ENCODE measurements at regions not wholly inside any gene's neighbourhood (a gene's known extent, or its start where the extent isn't known, plus 50 kb on each side); places are given as distances from the start of the nearest gene placed in this dataset.
"Not testable (repeated sequence)": the region's sequence is repeated elsewhere in the genome, so short reads cannot be mapped to it uniquely, and the experiment has no call there.

- no peak overlapping the region for H2AFZ ChIP-seq (ENCODE audit: low read length, unreplicated experiment)
- no peaks in the 10 kb centered on the region for H3K4me1 ChIP-seq (ENCODE audit: control insufficient read depth, insufficient read depth, low read length, unreplicated experiment)
- H3K36me3 ChIP-seq (ENCODE audit: insufficient read depth, low read length), result no peaks in the 10 kb centered on the region
- H3K27me3 ChIP-seq (ENCODE audit: insufficient read depth, low read length), result no peaks in the 10 kb centered on the region
- no peak overlapping the region for H3K27ac ChIP-seq (ENCODE audit: low read depth, low read length)
- no peaks in the 10 kb centered on the region for H3K79me2 ChIP-seq (ENCODE audit: control insufficient read depth, insufficient read depth, low read length, unreplicated experiment)
- H3K4me3 ChIP-seq (ENCODE audit: low read depth, low read length), result no peak overlapping the region
Observed at GRCh38 chr7:124179641-124180040, 146.8 kb upstream of the TMEM229A start.

- no peaks in the 10 kb centered on the region for H3K36me3 ChIP-seq (ENCODE audit: insufficient read depth, low read length)
- H3K27me3 ChIP-seq (ENCODE audit: insufficient read depth, low read length), result no peaks in the 10 kb centered on the region
- no peak overlapping the region for H3K27ac ChIP-seq (ENCODE audit: low read depth, low read length)
- H3K4me1 ChIP-seq (ENCODE audit: control insufficient read depth, insufficient read depth, low read length, unreplicated experiment), result no peaks in the 10 kb centered on the region
- no peak overlapping the region for H3K4me3 ChIP-seq (ENCODE audit: low read depth, low read length)
- no peak overlapping the region for H2AFZ ChIP-seq (ENCODE audit: low read length, unreplicated experiment)
- no peaks in the 10 kb centered on the region for H3K79me2 ChIP-seq (ENCODE audit: control insufficient read depth, insufficient read depth, low read length, unreplicated experiment)
Observed at GRCh38 chr7:124177891-124178290, 145.0 kb upstream of the TMEM229A start.

- not testable (repeated sequence) for H3K36me3 ChIP-seq (ENCODE audit: insufficient read depth, low read length); H3K4me1 ChIP-seq (ENCODE audit: control insufficient read depth, insufficient read depth, low read length, unreplicated experiment); H3K27ac ChIP-seq (ENCODE audit: low read depth, low read length); H3K79me2 ChIP-seq (ENCODE audit: control insufficient read depth, insufficient read depth, low read length, unreplicated experiment); H2AFZ ChIP-seq (ENCODE audit: low read length, unreplicated experiment); H3K4me3 ChIP-seq (ENCODE audit: low read depth, low read length); H3K27me3 ChIP-seq (ENCODE audit: insufficient read depth, low read length)
Observed at GRCh38 chr7:124171812-124172211, 138.9 kb upstream of the TMEM229A start.

GRCh38 chr7:124171068-124171467, 138.2 kb upstream of the TMEM229A start:
- Histone ChIP-seq H3K27me3 (ENCODE audit: insufficient read depth, low read length) (no peaks in the 10 kb centered on the region), H3K36me3 (ENCODE audit: insufficient read depth, low read length) (no peaks in the 10 kb centered on the region), H3K4me3 (ENCODE audit: low read depth, low read length) (no peak overlapping the region), H3K4me1 (ENCODE audit: control insufficient read depth, insufficient read depth, low read length, unreplicated experiment) (no peaks in the 10 kb centered on the region), H3K79me2 (ENCODE audit: control insufficient read depth, insufficient read depth, low read length, unreplicated experiment) (no peaks in the 10 kb centered on the region), H2AFZ (ENCODE audit: low read length, unreplicated experiment) (no peak overlapping the region), H3K27ac (ENCODE audit: low read depth, low read length) (no peak overlapping the region)

- no peak overlapping the region for H3K27ac ChIP-seq (ENCODE audit: low read depth, low read length)
- no peaks in the 10 kb centered on the region for H3K4me1 ChIP-seq (ENCODE audit: control insufficient read depth, insufficient read depth, low read length, unreplicated experiment)
- no peaks in the 10 kb centered on the region for H3K27me3 ChIP-seq (ENCODE audit: insufficient read depth, low read length)
Observed at GRCh38 chr7:124168616-124169015, 135.7 kb upstream of the TMEM229A start.

GRCh38 chr7:124162667-124163066, 129.8 kb upstream of the TMEM229A start:
- no peak overlapping the region for H3K27ac ChIP-seq (ENCODE audit: low read depth, low read length)
- H2AFZ ChIP-seq (ENCODE audit: low read length, unreplicated experiment), result no peak overlapping the region
- no peaks in the 10 kb centered on the region for H3K79me2 ChIP-seq (ENCODE audit: control insufficient read depth, insufficient read depth, low read length, unreplicated experiment)
- no peaks in the 10 kb centered on the region for H3K27me3 ChIP-seq (ENCODE audit: insufficient read depth, low read length)
- H3K4me1 ChIP-seq (ENCODE audit: control insufficient read depth, insufficient read depth, low read length, unreplicated experiment), result no peaks in the 10 kb centered on the region
- H3K4me3 ChIP-seq (ENCODE audit: low read depth, low read length), result no peak overlapping the region
- no peaks in the 10 kb centered on the region for H3K36me3 ChIP-seq (ENCODE audit: insufficient read depth, low read length)

More at GRCh38 chr7:124168616-124169015, 135.7 kb upstream of the TMEM229A start:
- Histone ChIP-seq H2AFZ (ENCODE audit: low read length, unreplicated experiment) (no peak overlapping the region), H3K36me3 (ENCODE audit: insufficient read depth, low read length) (no peaks in the 10 kb centered on the region), H3K79me2 (ENCODE audit: control insufficient read depth, insufficient read depth, low read length, unreplicated experiment) (no peaks in the 10 kb centered on the region), H3K4me3 (ENCODE audit: low read depth, low read length) (no peak overlapping the region)

GRCh38 chr7:124155432-124156022, 122.7 kb upstream of the TMEM229A start:
- H3K4me1 ChIP-seq (ENCODE audit: control insufficient read depth, insufficient read depth, low read length, unreplicated experiment), result no peaks in the 10 kb centered on the region
- H3K36me3 ChIP-seq (ENCODE audit: insufficient read depth, low read length), result no peaks in the 10 kb centered on the region
- H3K27me3 ChIP-seq (ENCODE audit: insufficient read depth, low read length), result no peaks in the 10 kb centered on the region
- no peak overlapping the region for H3K4me3 ChIP-seq (ENCODE audit: low read depth, low read length)
- no peak overlapping the region for H3K27ac ChIP-seq (ENCODE audit: low read depth, low read length)
- no peak overlapping the region for H2AFZ ChIP-seq (ENCODE audit: low read length, unreplicated experiment)
- no peaks in the 10 kb centered on the region for H3K79me2 ChIP-seq (ENCODE audit: control insufficient read depth, insufficient read depth, low read length, unreplicated experiment)

- H3K4me3 ChIP-seq (ENCODE audit: low read depth, low read length), result no peak overlapping the region
- no peak overlapping the region for H2AFZ ChIP-seq (ENCODE audit: low read length, unreplicated experiment)
- H3K27me3 ChIP-seq (ENCODE audit: insufficient read depth, low read length), result no peaks in the 10 kb centered on the region
- H3K36me3 ChIP-seq (ENCODE audit: insufficient read depth, low read length), result no peaks in the 10 kb centered on the region
- H3K27ac ChIP-seq (ENCODE audit: low read depth, low read length), result no peak overlapping the region
- no peaks in the 10 kb centered on the region for H3K79me2 ChIP-seq (ENCODE audit: control insufficient read depth, insufficient read depth, low read length, unreplicated experiment)
- no peaks in the 10 kb centered on the region for H3K4me1 ChIP-seq (ENCODE audit: control insufficient read depth, insufficient read depth, low read length, unreplicated experiment)
Observed at GRCh38 chr7:124152859-124153692, 120.2 kb upstream of the TMEM229A start.

GRCh38 chr7:124137664-124138063, 104.8 kb upstream of the TMEM229A start:
- Histone ChIP-seq H3K36me3 (ENCODE audit: insufficient read depth, low read length) (no peaks in the 10 kb centered on the region), H2AFZ (ENCODE audit: low read length, unreplicated experiment) (no peak overlapping the region), H3K27ac (ENCODE audit: low read depth, low read length) (no peak overlapping the region), H3K4me3 (ENCODE audit: low read depth, low read length) (no peak overlapping the region), H3K27me3 (ENCODE audit: insufficient read depth, low read length) (no peaks in the 10 kb centered on the region), H3K79me2 (ENCODE audit: control insufficient read depth, insufficient read depth, low read length, unreplicated experiment) (no peaks in the 10 kb centered on the region), H3K4me1 (ENCODE audit: control insufficient read depth, insufficient read depth, low read length, unreplicated experiment) (no peaks in the 10 kb centered on the region)

- Histone ChIP-seq H3K4me3 (ENCODE audit: low read depth, low read length) (no peak overlapping the region), H3K36me3 (ENCODE audit: insufficient read depth, low read length) (no peaks in the 10 kb centered on the region), H3K27me3 (ENCODE audit: insufficient read depth, low read length) (no peaks in the 10 kb centered on the region), H3K79me2 (ENCODE audit: control insufficient read depth, insufficient read depth, low read length, unreplicated experiment) (no peaks in the 10 kb centered on the region), H3K4me1 (ENCODE audit: control insufficient read depth, insufficient read depth, low read length, unreplicated experiment) (no peaks in the 10 kb centered on the region), H2AFZ (ENCODE audit: low read length, unreplicated experiment) (no peak overlapping the region), H3K27ac (ENCODE audit: low read depth, low read length) (no peak overlapping the region)
Observed at GRCh38 chr7:124124201-124124600, 91.3 kb upstream of the TMEM229A start.

- H3K4me3 ChIP-seq (ENCODE audit: low read depth, low read length), result no peak overlapping the region
- H2AFZ ChIP-seq (ENCODE audit: low read length, unreplicated experiment), result no peak overlapping the region
- no peaks in the 10 kb centered on the region for H3K4me1 ChIP-seq (ENCODE audit: control insufficient read depth, insufficient read depth, low read length, unreplicated experiment)
- H3K36me3 ChIP-seq (ENCODE audit: insufficient read depth, low read length), result no peaks in the 10 kb centered on the region
- no peaks in the 10 kb centered on the region for H3K27me3 ChIP-seq (ENCODE audit: insufficient read depth, low read length)
- no peaks in the 10 kb centered on the region for H3K79me2 ChIP-seq (ENCODE audit: control insufficient read depth, insufficient read depth, low read length, unreplicated experiment)
- no peak overlapping the region for H3K27ac ChIP-seq (ENCODE audit: low read depth, low read length)
Observed at GRCh38 chr7:124120911-124121310, 88.0 kb upstream of the TMEM229A start.
